Mononuclear cell (primary cell): ENCODE measurements at regions not wholly inside any gene's neighbourhood (a gene's known extent, or its start where the extent isn't known, plus 50 kb on each side); places are given as distances from the start of the nearest gene placed in this dataset.

ENCODE experiments used
- H3K27me3 ChIP-seq: 2 replicates; pipeline ENCODE4 v1.6.0; 2011; ENCODE audit warnings: low read length, control low read depth; ENCODE audit not compliant: insufficient read depth
- H3K4me1 ChIP-seq: 2 replicates; pipeline ENCODE4 v1.5.1; 2011; ENCODE audit warnings: mild to moderate bottlenecking, low read length, control low read depth; ENCODE audit not compliant: insufficient read depth
- H3K4me3 ChIP-seq: 2 replicates; pipeline ENCODE4 v1.5.1; 2011; ENCODE audit warnings: mild to moderate bottlenecking, low read length, moderate library complexity
- H3K9me3 ChIP-seq: 2 replicates; pipeline ENCODE4 v1.5.1; 2011; ENCODE audit warnings: low read depth, mild to moderate bottlenecking, control low read depth, low read length

DNA sequence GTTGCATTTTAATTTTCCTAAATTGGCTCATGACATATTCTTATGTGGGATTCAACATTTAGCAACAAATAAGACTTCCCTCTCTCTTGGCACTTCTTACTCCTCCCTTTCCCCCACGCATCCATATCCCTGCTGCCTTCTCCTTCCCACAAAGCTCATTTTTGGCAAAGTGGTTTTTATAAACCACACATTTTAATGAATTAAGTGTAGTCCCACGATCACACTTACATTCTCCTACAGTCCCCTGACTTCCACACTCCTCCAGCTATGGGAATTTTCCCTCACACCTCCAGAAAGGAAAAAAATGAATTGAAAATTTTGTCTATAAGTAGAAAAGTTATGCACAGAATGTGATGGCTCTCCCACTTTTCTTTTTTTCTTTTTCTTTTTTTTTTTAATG, 345.0 kb downstream of the CD83 start:
- Histone ChIP-seq H3K4me1 (no peaks in the 10 kb centered on the region), H3K27me3 (no peaks in the 10 kb centered on the region), H3K9me3 (no peaks in the 10 kb centered on the region), H3K4me3 (no peak overlapping the region)

- H3K4me1 ChIP-seq, result no peaks in the 10 kb centered on the region
- H3K4me3 ChIP-seq, result no peak overlapping the region
- no peaks in the 10 kb centered on the region for H3K27me3 ChIP-seq
- H3K9me3 ChIP-seq, result no peaks in the 10 kb centered on the region
Measured at GRCh38 chr6:14463110-14463509, 345.5 kb downstream of the CD83 start.

- no peaks in the 10 kb centered on the region for H3K9me3 ChIP-seq
- no peak overlapping the region for H3K4me3 ChIP-seq
Measured at GRCh38 chr6:14464055-14464454, 346.5 kb downstream of the CD83 start.

GRCh38 chr6:14464716-14465115, 347.1 kb downstream of the CD83 start:
- Histone ChIP-seq H3K4me3 (no peak overlapping the region), H3K27me3 (no peaks in the 10 kb centered on the region), H3K9me3 (no peaks in the 10 kb centered on the region), H3K4me1 (no peaks in the 10 kb centered on the region)

More at GRCh38 chr6:14464055-14464454, 346.5 kb downstream of the CD83 start:
- no peaks in the 10 kb centered on the region for H3K4me1 ChIP-seq
- H3K27me3 ChIP-seq, result no peaks in the 10 kb centered on the region

GRCh38 chr6:14466278-14466677, 348.7 kb downstream of the CD83 start:
- no peaks in the 10 kb centered on the region for H3K4me1 ChIP-seq
- no peaks in the 10 kb centered on the region for H3K27me3 ChIP-seq
- H3K4me3 ChIP-seq, result no peak overlapping the region
- H3K9me3 ChIP-seq, result no peaks in the 10 kb centered on the region

DNA sequence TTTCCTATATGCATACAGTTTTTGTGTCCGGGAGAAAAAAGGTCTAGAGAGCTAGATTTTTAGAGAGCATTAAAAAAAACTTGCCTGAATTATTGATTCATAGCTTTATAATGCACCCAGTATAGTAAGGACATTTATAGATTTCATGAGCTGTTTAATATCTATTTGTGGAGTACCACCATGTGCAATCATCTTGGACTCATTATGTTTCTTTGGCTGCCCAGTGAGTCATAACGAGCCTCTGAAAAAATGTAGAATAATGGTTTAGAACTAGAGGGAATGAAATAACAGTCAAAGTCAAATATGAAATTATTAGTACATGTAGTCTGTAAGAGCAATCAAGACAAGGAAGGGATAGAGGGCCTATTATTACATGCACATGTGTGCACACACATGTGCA, 350.0 kb downstream of the CD83 start:
- Histone ChIP-seq H3K4me1 (no peaks in the 10 kb centered on the region), H3K27me3 (no peaks in the 10 kb centered on the region), H3K4me3 (no peak overlapping the region), H3K9me3 (no peaks in the 10 kb centered on the region)

- Histone ChIP-seq H3K27me3 (no peaks in the 10 kb centered on the region), H3K4me3 (no peak overlapping the region), H3K4me1 (peaks cover 6% of the 10 kb centered on the region), H3K9me3 (no peaks in the 10 kb centered on the region)
Measured at GRCh38 chr6:14468647-14469321, 351.2 kb downstream of the CD83 start.

- Histone ChIP-seq H3K4me3 (no peak overlapping the region), H3K4me1 (peaks cover 6% of the 10 kb centered on the region), H3K27me3 (no peaks in the 10 kb centered on the region), H3K9me3 (no peaks in the 10 kb centered on the region)
Measured at GRCh38 chr6:14470101-14470500, 352.5 kb downstream of the CD83 start.

DNA sequence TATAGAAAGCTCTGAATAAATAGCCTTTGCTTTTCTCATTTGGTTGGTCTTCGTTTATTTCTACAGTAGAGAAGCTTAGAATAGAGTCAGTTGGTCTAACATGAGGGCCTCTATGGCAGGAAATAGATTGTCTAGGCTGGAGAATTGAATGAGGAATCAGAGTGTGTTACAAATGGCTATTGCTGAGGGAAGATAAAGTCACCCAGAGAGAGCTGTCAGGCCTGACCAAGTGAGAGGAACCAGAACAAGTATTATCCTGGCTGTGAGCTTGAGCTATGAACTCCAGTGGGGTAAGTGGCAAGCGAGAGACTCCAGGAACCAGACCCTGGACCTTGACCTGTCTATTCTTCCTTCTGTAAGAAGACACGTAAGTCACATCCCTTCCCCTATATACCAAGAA, 353.1 kb downstream of the CD83 start:
- Histone ChIP-seq H3K4me1 (peaks cover 6% of the 10 kb centered on the region), H3K9me3 (no peaks in the 10 kb centered on the region), H3K4me3 (no peak overlapping the region), H3K27me3 (no peaks in the 10 kb centered on the region)

DNA sequence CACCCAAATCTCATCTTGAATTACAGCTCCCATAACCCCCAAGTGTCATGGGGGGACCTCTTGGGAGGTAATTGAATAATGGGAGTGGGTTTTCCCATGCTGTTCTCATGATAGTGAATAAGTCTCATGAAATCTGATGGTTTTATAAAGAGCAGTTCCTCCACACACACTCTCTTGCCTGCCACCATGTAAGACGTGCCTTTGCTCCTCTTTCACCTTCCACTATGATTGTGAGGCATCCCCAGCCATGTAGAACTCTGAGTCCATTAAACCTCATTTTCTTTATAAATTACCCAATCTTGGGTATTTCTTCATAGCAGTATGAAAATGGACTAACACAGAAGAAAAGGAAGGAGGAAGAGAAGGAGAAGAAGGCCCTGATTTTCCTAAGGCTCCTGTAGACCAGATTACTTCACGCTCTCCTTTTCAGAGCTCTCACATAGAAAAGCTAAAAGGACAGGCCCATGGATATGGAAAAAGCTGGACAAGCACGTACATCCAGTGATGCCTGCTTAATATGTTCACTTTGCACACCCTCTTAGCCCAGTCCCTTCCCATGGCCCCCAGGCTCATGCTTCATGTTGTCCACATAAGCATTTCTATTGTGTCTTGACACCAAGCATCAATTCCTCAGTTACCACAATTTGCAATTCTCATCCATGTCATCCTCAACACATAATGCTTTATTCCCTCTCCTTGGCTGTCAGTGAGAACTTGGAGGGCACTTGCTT, 354.8 kb downstream of the CD83 start:
- Histone ChIP-seq H3K27me3 (no peaks in the 10 kb centered on the region), H3K4me1 (peaks cover 16% of the 10 kb centered on the region), H3K4me3 (no peak overlapping the region)

GRCh38 chr6:14472986-14473337, 355.4 kb downstream of the CD83 start:
- Histone ChIP-seq H3K4me3 (no peak overlapping the region), H3K4me1 (peaks cover 21% of the 10 kb centered on the region), H3K9me3 (no peaks in the 10 kb centered on the region), H3K27me3 (no peaks in the 10 kb centered on the region)

More for the DNA sequence above, 354.8 kb downstream of the CD83 start:
- no peaks in the 10 kb centered on the region for H3K9me3 ChIP-seq

DNA sequence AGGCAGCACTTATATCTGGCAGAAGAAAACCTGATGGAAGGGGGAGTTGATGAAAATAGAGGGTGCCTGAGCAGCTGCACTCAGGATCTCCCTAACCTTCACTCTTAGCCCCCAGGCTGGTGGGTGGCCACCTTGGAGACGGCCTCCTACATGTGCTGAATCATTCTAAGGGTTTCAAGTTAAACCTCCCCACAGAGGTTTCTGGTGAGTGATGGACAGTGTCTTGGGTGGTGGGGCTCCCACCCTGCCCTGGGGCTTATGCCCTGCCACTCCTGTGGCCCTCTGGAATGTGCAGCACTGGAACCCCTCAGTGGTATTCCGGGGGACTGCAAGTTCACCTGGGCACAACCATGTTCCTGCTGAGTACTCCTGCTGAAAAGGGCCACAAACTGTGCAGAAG, 357.2 kb downstream of the CD83 start:
- Histone ChIP-seq H3K27me3 (no peaks in the 10 kb centered on the region), H3K4me1 (peaks cover 35% of the 10 kb centered on the region), H3K9me3 (no peaks in the 10 kb centered on the region), H3K4me3 (no peak overlapping the region)

GRCh38 chr6:14475306-14475705, 357.7 kb downstream of the CD83 start:
- no peaks in the 10 kb centered on the region for H3K9me3 ChIP-seq
- no peak overlapping the region for H3K4me3 ChIP-seq
- H3K4me1 ChIP-seq, result peaks cover 35% of the 10 kb centered on the region
- H3K27me3 ChIP-seq, result no peaks in the 10 kb centered on the region

- H3K9me3 ChIP-seq, result no peaks in the 10 kb centered on the region
- H3K4me1 ChIP-seq, result peaks cover 35% of the 10 kb centered on the region
- H3K27me3 ChIP-seq, result no peaks in the 10 kb centered on the region
- no peak overlapping the region for H3K4me3 ChIP-seq
Measured at GRCh38 chr6:14476793-14477531, 359.4 kb downstream of the CD83 start.

DNA sequence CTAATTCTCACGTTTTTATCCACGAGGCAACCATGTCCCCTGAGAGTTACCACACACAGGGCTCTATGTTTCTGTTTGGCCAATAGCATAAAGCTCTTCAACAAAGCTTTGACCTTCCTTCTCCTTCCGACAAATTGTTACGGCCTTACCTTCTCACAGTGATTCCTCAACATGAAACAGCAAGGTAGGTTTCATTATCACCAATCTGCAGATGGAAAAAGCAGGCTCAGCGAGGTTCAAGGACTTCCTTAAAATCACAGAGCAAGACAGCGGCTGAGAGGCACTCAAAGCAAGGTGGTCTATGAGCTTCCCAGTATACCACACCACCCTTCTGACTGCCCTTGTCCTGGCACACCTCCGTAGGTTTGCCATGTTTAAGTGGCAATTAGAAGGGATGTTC, 360.0 kb downstream of the CD83 start:
- H3K27me3 ChIP-seq, result no peaks in the 10 kb centered on the region
- no peaks in the 10 kb centered on the region for H3K9me3 ChIP-seq
- H3K4me1 ChIP-seq, result peaks cover 35% of the 10 kb centered on the region
- no peak overlapping the region for H3K4me3 ChIP-seq
